Testis (tissue), 2 donors: ENCODE measurements at regions not wholly inside any gene's neighbourhood (a gene's known extent, or its start where the extent isn't known, plus 50 kb on each side); places are given as distances from the start of the nearest gene placed in this dataset.

Experiments used
- DNase-seq: peaks from one replicate; pipeline ENCODE4 v3.0.0-alpha.2; 2019
- H3K27ac ChIP-seq, 2 donors: fragments of 200-600 bp; sonication (generic); one replicate each; pipeline ENCODE4 v1.5.1; 2019
- H3K27me3 ChIP-seq: fragments of 200-600 bp; sonication (generic); one replicate; pipeline ENCODE4 v1.5.1; 2019
- H3K36me3 ChIP-seq: fragments of 200-600 bp; sonication (generic); one replicate; pipeline ENCODE4 v1.5.1; 2017; ENCODE audit warnings: low read depth; ENCODE audit errors: missing control alignments
- H3K4me1 ChIP-seq: fragments of 200-600 bp; sonication (generic); one replicate; pipeline ENCODE4 v1.5.1; 2019
- H3K4me3 ChIP-seq, 2 donors: fragments of 200-600 bp; sonication (generic); one replicate each; pipeline ENCODE4 v1.5.1; 2017 to 2019
- H3K9me3 ChIP-seq: fragments of 200-600 bp; sonication (generic); one replicate; pipeline ENCODE4 v1.5.1; 2017
- POLR2A ChIP-seq: fragments of 450-650 bp; IDR thresholded peaks from one replicate; pipeline ENCODE4 v1.6.1; 2017; ENCODE audit warnings: antibody characterized with exemption, mild to moderate bottlenecking, moderate library complexity
- WGBS, 2 donors: methylation state at CpG; one replicate each; pipeline ENCODE4 v1.1.5; 2018; 5-methylcytosine and 5-hydroxymethylcytosine counted together
- intact Hi-C: fragments of 100-400 bp; cut with DNase I; formaldehyde crosslinking; loops from one replicate; pipeline ENCODE4 v1.15.1; 2023; ENCODE audit warnings: low total_unique reads
- TF ChIP-seq, protein P1 (sequence below), 3 experiments: fragments of 450-650 bp in 2 of 3; fragments of 200-600 bp in 1 of 3; sonication (generic) in 1 of 3; IDR thresholded peaks; one replicate each; pipeline ENCODE4 v1.5.1; 2016 to 2019; ENCODE audit warnings: antibody characterized with exemption in 3 of 3, mild to moderate bottlenecking in 2 of 3, moderate library complexity in 1 of 3

DNA sequence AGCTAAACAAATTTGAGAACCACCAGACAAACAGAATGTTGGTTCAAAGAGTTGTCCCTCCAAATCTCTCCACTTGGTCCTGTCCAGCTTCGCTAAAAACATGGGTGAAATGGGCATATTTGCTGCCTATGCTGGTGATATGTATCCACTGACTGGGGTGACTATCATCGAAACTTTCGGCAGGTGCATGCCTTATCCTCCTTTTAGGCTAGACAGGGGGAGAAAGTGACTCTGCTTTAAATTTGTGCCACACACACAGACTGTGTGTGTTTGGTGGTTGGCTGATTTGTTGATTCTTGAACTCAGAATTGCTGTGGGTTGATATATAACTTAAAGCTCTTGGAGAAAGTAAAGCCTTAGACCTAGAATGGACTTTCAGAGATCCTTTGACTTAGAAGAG is 324.1 kb upstream of the NT5C1B start:
- intact Hi-C loops, result no loop called here
- TF ChIP-seq POLR2A, result no peak
- TF ChIP-seq, protein P1, sequence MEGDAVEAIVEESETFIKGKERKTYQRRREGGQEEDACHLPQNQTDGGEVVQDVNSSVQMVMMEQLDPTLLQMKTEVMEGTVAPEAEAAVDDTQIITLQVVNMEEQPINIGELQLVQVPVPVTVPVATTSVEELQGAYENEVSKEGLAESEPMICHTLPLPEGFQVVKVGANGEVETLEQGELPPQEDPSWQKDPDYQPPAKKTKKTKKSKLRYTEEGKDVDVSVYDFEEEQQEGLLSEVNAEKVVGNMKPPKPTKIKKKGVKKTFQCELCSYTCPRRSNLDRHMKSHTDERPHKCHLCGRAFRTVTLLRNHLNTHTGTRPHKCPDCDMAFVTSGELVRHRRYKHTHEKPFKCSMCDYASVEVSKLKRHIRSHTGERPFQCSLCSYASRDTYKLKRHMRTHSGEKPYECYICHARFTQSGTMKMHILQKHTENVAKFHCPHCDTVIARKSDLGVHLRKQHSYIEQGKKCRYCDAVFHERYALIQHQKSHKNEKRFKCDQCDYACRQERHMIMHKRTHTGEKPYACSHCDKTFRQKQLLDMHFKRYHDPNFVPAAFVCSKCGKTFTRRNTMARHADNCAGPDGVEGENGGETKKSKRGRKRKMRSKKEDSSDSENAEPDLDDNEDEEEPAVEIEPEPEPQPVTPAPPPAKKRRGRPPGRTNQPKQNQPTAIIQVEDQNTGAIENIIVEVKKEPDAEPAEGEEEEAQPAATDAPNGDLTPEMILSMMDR (IDR thresholded peaks at IDR 0.05), result no peak
- no peaks in the 10 kb centered on the region for H3K4me1 ChIP-seq
- no peaks in the 10 kb centered on the region for H3K27me3 ChIP-seq
- no peak overlapping the region for H3K27ac ChIP-seq
- no peak overlapping the region for H3K4me3 ChIP-seq
- no peaks in the 10 kb centered on the region for H3K36me3 ChIP-seq
- WGBS, 2 donors, result 68 to 75% methylated on average over 3 of the region's 3 CpGs
- no peak for DNase-seq
- no peaks in the 10 kb centered on the region for H3K9me3 ChIP-seq

DNA sequence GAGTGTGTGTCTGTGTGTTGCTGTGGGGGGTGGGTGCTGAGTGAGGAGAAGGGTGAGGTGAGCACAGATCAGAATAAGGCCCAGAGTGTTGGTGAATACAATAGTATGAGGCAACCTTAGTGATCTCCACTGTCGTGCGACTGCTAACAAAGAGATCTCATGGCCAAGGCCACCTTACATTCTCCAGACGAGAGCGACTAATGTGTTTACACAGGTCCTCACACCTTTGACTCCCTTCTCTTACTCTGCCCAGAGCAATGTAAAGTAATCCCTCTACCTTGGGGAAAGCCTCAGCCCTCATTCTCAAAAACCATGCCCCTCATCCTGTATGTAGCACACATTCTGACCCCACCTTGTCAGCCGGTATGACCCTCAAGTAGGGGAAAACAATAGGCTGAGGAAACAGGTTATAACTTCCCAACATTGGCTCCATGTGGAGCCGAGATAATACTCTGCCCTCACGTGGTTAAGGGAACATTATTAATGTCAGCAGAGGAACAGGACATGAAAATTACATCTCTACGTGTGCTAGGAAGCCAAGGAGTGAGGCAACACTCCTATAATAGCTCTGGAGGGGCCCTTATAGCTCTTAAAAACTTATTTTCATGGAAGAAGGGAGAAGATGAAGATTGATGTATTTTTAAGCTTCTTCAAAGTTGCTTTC is 323.0 kb upstream of the NT5C1B start:
- WGBS, 2 donors, result 52 to 58% methylated on average over 8 of the region's 8 CpGs
- DNase-seq, result no peak
- no peaks in the 10 kb centered on the region for H3K4me1 ChIP-seq

DNA sequence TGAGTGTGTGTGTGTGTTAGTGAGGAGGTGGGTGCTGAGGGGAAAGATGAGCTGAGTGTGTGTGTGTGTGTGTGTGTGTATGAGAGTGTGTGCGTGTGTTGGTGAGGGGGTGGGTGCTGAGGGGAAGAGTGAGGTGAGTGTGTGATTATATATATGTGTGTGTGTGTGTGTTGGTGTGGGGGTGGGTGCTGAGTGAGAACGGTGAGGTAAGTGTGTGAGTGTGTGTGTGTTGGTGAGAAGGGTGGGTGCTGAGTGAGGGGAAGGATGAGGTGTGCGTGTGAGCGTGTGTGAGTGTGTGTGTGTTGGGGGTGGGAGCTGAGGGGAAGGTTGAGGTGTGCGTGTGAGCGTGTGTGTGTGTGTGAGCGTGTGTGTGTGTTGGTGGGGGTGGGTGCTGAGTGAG is 322.0 kb upstream of the NT5C1B start:
- Histone ChIP-seq H3K9me3 (no peaks in the 10 kb centered on the region), H3K4me1 (no peaks in the 10 kb centered on the region), H3K27me3 (no peaks in the 10 kb centered on the region), H3K36me3 (no peaks in the 10 kb centered on the region), H3K4me3 (no peak overlapping the region), H3K27ac (no peak overlapping the region)
- intact Hi-C loops, result no loop called here
- TF ChIP-seq, protein P1 (IDR thresholded peaks at IDR 0.05), result no peak
- TF ChIP-seq POLR2A, result no peak
- DNase-seq, result no peak
- WGBS, 2 donors, result 78 to 83% methylated on average over 7 of the region's 7 CpGs

More for the DNA sequence above, 323.0 kb upstream of the NT5C1B start:
- Histone ChIP-seq H3K36me3 (no peaks in the 10 kb centered on the region), H3K27ac (no peak overlapping the region), H3K4me3 (no peak overlapping the region), H3K27me3 (no peaks in the 10 kb centered on the region), H3K9me3 (no peaks in the 10 kb centered on the region)
- intact Hi-C loops, result no loop called here
- TF ChIP-seq, protein P1 (IDR thresholded peaks at IDR 0.05), result no peak
- no peak for TF ChIP-seq POLR2A

DNA sequence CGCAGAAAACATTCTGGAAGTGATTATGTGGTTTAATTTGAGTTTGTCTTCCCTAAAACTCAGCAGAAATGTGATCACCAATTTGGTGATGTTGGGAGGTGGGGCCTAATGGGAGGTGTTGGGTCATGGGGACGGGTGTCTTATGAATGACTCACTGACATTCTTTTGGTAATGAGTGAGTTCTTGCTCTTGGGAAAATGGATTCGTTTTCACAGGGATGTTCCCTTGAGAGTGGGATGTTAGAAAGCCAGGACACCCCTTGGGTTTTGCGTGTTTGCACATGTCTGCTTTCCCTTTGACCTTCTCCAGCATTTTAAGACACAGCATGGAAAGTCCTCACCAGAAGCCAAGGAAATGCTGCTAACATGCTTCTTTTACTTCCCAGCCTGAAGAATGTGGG is 321.5 kb upstream of the NT5C1B start:
- Histone ChIP-seq H3K4me1 (no peaks in the 10 kb centered on the region), H3K36me3 (no peaks in the 10 kb centered on the region), H3K4me3 (no peak overlapping the region), H3K27ac (no peak overlapping the region), H3K9me3 (no peaks in the 10 kb centered on the region), H3K27me3 (no peaks in the 10 kb centered on the region)
- no peak for DNase-seq
- 69 to 84% methylated on average over 4 of the region's 4 CpGs for WGBS, 2 donors
- TF ChIP-seq, protein P1 (IDR thresholded peaks at IDR 0.05), result no peak
- no peak for TF ChIP-seq POLR2A
- intact Hi-C loops, result no loop called here

DNA sequence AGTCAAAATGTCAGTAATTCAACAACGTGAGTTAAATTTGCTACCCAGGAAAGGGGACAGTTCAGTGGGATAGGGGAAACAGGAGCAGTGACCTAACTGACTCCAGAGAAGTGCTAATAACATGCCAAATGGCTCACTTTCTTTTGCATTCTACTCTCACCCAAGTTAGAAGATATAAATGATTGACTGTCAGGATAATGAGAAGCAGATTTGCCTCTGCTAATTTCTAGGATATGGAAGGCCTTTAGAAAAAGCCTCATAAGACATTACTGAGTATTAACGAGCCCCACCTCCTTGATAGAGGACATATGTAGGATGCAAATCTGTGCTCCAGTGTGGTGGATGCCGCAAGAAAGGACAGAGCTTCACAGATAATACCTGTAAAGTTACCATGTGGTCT is 318.6 kb upstream of the NT5C1B start:
- intact Hi-C loops, result no loop called here
- no peaks in the 10 kb centered on the region for H3K9me3 ChIP-seq
- TF ChIP-seq, protein P1 (IDR thresholded peaks at IDR 0.05), result no peak
- no peak for TF ChIP-seq POLR2A
- H3K36me3 ChIP-seq, result no peaks in the 10 kb centered on the region
- whole genome bisulfite sequencing, 2 donors, result 90% methylated on average over 3 of the region's 3 CpGs
- no peak overlapping the region for H3K27ac ChIP-seq
- H3K27me3 ChIP-seq, result no peaks in the 10 kb centered on the region
- no peak for DNase-seq
- H3K4me3 ChIP-seq, result no peak overlapping the region
- no peaks in the 10 kb centered on the region for H3K4me1 ChIP-seq
